HG02938 (cell line): ENCODE measurements at regions not wholly inside any gene's neighbourhood (a gene's known extent, or its start where the extent isn't known, plus 50 kb on each side); places are given as distances from the start of the nearest gene placed in this dataset.

Source experiments
- ATAC-seq: cut with Tn5 transposase; IDR thresholded peaks from one replicate; pipeline ENCODE4 v1.9.1; 2021; ENCODE audit warnings: mild to moderate bottlenecking, moderate library complexity; ENCODE audit not compliant: unreplicated experiment

GRCh38 chr12:128137140-128137539, 129.8 kb upstream of the TMEM132C start:
- peak; percentile 61 for ATAC-seq

GRCh38 chr12:128138125-128138524, 128.8 kb upstream of the TMEM132C start:
- no peak for ATAC-seq

- no peak for ATAC-seq
These were observed 126.4 kb upstream of the TMEM132C start for GRCh38 chr12:128140551-128140950.

- ATAC-seq: no peak
These were observed 116.0 kb upstream of the TMEM132C start for GRCh38 chr12:128150961-128151360.

- ATAC-seq: no peak
These were observed 111.4 kb upstream of the TMEM132C start for GRCh38 chr12:128155571-128155970.

DNA sequence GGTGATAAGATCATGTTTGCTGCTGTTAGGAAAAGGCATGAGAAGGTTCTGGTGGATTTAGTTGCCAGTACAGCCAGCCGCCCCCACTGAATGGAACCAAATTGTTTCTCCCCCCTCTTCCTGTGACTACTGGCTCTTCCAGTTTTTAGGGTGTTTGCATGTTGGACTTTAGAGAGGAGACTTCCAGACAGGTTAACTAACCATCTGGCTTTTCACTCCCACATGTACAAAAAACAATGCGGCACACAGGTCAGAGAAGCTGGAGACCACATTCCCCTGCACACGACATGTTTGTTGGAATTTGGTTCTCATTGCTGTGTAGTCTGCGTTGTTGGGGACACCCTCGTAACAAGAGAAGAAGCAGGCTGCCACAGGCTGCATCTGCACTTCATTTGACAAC, 103.9 kb upstream of the TMEM132C start:
- ATAC-seq: no peak

DNA sequence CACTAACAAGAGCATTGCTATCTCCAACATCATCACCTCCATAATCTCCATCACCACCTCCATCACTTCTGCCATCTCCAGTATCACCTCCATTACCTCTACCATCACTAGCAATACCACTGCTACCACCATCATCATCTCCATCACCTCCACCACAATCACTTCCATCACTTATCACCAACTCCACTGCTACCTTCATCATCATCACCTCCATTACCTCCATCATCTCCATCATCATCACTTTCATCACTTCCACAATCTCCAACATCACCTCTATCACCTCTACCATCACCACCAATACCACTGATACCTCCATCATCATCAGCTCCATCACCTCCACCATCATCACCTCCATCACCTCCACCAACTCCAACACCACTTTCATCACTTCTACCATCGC, 102.4 kb upstream of the TMEM132C start:
- ATAC-seq: no peak

GRCh38 chr12:128165387-128165786, 101.6 kb upstream of the TMEM132C start:
- no peak for ATAC-seq

GRCh38 chr12:128168273-128168672, 98.7 kb upstream of the TMEM132C start:
- ATAC-seq: no peak

GRCh38 chr12:128170181-128170580, 96.8 kb upstream of the TMEM132C start:
- no peak for ATAC-seq

DNA sequence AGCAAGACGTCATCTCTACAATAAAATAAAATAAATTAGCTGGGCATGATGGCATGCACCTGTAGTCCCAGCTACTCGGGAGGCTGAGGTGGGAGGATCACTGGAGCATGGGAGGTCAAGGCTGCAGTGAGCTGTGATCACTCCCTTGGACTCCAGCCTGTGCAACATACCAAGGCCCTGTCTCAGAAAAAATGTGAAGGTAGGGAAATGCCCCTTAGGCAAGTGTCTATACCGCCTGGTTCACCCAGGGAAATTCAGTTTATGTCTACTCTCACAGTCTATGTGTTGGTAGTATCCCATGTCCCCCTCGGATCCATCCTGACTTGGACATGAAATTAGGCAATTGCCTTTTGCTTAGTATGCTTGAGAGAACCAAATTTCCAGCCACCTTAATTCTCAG, 88.4 kb upstream of the TMEM132C start:
- no peak for ATAC-seq

DNA sequence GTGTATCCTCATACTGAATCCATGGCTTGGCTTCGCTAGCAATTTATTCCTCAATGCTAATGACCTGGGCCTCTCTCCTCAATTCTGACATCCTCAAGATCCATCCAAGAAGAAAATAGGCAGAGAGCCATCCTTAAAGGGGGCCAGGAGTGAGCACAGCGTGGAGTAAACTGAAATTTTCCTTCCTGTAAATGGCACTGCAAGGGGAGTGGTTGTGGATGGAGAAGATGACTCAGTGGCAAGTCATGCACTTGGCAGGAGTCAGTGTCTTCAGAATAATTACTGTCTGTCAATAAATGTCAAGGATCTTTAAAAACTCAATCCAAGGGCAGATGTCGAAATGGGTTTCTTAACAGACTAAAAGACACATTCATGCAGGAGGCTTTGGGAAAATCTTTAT, 88.0 kb upstream of the TMEM132C start:
- ATAC-seq: no peak

GRCh38 chr12:128180166-128180565, 86.8 kb upstream of the TMEM132C start:
- ATAC-seq: no peak

- ATAC-seq: no peak
These were observed 76.9 kb upstream of the TMEM132C start for GRCh38 chr12:128190052-128190451.

GRCh38 chr12:128190614-128191013, 76.4 kb upstream of the TMEM132C start:
- no peak for ATAC-seq

GRCh38 chr12:128191380-128191779, 75.6 kb upstream of the TMEM132C start:
- ATAC-seq: no peak

DNA sequence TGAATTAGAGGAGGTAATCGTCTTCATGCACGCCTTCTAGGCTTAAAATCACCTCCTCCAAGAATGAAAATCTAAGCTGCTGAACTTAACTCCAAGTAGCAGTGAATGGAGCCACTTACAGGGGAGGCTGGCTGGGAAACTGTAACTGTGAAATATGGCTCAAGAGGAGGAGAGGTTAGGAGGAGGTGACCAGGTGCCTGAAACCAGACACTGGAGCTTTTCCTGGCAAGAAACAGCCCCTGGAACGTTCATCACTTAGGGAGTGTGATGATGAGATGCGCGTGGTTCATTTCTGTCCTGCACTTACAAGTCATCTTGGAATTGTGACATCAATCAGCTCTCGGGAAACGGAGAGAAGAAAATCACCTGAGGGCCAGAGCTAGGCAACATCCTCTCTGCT, 62.3 kb upstream of the TMEM132C start:
- no peak for ATAC-seq

DNA sequence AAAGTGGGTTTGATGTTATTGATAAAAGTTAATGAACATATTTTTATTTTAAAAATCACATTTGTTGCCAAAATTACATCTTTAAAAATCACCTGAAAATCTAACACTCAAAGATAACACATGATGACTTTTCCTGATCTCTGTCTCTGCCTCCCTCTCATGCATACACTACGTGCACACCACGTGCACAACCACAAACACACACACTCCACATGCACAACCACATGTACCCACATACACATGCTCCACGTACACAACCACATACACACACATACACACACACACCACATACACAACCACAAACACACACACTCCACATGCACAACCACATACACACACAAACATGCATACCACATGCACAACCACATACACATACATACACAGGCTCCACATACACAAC, 61.8 kb upstream of the TMEM132C start:
- no peak for ATAC-seq

DNA sequence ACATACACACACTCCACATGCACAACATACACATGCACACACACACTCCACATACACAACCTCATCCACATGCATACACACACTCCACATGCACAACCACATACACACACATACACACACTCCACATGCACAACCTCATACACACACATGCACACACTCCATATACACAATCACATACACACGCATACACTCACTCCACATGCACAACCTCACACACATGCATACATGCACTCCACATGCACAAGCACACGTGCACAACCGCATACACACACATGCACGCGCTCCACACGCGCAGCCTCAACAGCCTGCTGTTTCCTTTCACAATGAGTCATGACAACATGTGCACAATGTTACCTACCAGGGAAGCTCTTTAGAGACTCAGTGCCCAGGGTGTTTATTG, 61.2 kb upstream of the TMEM132C start:
- no peak for ATAC-seq
